Iris pigment epithelial cell (primary cell): ENCODE measurements at regions not wholly inside any gene's neighbourhood (a gene's known extent, or its start where the extent isn't known, plus 50 kb on each side); places are given as distances from the start of the nearest gene placed in this dataset.
"Not testable (repeated sequence)": the region's sequence is repeated elsewhere in the genome, so short reads cannot be mapped to it uniquely, and the experiment has no call there.

Experiments used
- DNase-seq: peaks from one replicate; pipeline ENCODE4 v3.0.0-alpha.2; 2011; ENCODE audit warnings: low read depth

DNA sequence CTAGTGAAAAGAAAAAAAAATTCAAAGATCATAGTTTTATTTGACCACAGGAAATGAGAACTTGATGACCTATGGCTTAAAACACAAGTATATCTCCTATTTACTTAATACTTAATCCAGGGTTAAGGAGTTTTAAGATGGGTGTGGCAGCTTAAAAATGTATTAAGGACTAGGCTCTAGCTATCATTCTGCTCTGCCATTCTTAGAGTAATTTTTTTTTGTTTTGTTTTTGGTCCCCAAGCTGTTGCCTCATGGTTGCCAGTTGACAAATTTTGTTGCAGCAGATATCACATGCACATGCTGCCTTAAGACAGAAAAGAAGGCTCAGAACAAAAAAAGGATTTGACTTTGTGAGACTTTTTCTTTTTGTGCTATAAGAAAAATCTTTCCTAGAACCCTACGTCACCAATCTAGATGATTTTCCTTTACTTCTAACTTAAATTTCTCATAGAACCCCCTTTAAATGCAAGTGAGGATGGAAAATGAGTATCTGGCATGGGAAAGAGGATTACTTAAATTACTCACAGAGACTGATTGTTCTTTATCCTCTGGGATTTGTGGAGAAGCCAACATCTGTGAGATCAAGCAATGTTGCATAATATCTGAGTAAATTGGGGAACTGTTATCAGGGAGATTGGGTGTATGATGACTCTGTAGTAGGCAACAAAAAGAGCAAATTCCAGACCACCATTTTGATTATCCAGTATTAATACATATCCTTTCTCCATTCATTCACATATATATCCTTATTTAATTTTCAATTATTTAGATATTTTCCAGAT, 364.7 kb upstream of the CD180 start:
- no peak for DNase-seq

- DNase-seq = no peak
Measured at GRCh38 chr5:67552773-67553172, 356.2 kb upstream of the CD180 start.

DNA sequence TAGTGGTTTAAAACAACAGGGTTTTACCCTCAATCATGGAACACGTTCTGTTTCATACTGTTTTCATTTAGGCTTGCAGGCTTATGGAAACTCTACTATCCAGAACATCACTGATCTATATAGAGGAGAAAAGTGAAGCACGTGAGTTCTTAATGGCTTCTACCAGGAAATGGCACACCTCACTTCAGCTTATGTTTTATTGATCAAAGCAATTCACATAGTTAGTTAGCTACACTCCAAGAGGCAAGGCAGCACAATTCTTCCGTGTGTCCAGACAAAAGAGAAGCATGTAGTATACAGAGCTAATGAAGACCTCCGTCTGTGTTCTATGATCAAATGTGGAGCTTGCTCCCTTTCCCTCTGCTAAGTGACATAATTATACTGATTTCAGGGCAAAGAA, 353.3 kb upstream of the CD180 start:
- DNase-seq = no peak

- no peak for DNase-seq
Measured at GRCh38 chr5:67549296-67549618, 352.7 kb upstream of the CD180 start.

GRCh38 chr5:67548520-67549295, 352.1 kb upstream of the CD180 start:
- DNase-seq = no peak

GRCh38 chr5:67547682-67548081, 351.1 kb upstream of the CD180 start:
- no peak for DNase-seq

DNA sequence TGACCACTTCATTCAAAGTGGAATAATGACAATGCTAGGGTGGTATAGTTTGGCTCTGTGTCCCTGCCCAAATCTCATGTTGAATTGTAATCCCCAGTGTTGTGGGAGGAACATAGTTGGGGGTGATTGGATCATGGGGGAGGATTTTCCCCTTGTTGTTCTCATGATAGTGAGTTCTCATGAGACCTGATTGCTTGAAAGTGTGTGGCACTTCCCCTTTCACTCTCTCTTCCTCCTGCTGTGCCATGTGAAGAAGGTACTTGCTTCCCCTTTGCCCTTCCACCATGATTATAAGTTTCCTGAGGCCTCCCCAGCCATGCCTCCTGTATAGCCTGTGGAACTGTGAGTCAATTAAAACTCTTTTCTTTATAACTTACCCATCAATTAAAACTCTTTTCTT, 348.3 kb upstream of the CD180 start:
- not testable (repeated sequence) for DNase-seq

DNA sequence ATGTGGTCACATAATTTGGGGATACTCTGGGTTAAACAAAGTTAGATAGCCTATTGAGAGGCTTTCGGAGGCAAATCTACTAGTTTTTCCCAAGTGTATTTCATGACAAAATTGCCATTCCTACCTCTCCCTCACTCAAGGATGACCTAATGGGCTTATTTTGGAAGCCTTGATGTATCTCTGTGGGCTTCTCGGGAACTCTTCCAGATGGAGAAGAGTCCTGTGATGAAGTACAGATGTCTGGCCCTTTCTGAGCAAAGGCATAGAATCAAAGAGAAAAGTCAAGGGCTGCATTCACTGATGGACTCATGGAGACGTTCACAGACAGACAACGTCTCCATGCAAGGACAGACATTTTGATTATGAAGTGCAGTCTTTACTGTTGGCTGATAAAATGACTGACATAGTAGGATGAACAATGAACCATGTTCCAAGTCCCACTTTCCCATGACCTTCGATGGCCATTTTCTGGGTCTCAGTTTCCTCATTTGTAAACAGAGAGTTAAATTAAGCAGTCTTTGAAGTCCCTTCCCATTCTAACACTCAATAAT, 347.2 kb upstream of the CD180 start:
- DNase-seq = no peak

GRCh38 chr5:67542479-67542878, 345.9 kb upstream of the CD180 start:
- DNase-seq = no peak

DNA sequence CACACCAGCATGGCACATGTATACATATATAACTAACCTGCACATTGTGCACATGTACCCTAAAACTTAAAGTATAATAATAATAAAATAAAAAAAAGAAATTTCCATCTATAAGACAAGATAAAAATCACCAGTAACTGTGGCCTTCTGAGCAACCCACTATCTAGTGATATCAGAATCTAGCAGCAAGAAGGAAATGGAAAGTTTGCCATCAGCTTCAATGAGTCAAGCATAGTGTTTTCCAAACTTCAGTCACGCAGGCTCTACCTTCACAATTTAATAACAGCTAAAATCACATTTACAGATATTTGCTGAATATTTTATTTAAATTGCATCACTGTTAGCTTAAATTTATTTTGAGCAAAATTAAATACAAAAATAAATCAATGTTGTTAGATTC, 345.3 kb upstream of the CD180 start:
- DNase-seq = no peak

GRCh38 chr5:67538855-67539506, 342.4 kb upstream of the CD180 start:
- no peak for DNase-seq

- no peak for DNase-seq
Measured at GRCh38 chr5:67537439-67538148, 341.0 kb upstream of the CD180 start.

DNA sequence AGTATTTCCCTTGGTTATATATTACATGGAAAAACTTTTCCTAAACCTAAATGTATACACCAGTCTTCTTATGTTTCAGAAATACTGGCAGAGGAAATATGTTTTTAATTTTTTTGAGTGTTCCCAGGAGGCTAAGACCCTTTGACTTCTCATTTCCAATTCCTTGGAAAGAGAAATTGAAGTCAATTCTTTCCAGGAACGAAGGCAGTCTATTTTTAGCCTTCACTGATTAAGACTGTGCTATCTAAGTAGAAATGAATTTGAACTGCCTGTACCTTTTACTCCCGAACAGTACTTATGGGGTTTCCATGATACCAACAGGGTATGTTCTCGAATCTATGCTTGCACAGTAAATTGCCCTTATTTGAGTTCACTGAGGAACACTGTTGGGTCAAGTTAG, 340.3 kb upstream of the CD180 start:
- DNase-seq = no peak

GRCh38 chr5:67530609-67531255, 334.1 kb upstream of the CD180 start:
- no peak for DNase-seq

GRCh38 chr5:67528953-67529352, 332.4 kb upstream of the CD180 start:
- DNase-seq = no peak

DNA sequence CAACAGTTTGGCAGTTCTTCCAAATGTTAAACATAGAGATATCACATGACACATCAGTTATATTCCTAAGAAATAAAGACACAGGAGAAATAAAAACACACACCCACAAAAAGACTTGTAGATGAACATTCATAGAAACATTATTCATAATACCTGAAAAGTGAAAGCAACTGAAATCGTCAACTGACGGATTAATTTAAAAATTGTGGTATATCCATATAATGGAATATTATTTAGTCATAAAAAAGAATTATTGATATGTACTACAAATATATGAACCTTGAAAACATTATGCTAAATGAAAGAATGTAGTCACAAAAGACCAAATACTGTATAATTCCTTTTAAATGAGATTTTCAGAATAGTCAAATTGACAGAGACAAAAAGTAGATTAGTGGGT, 330.2 kb upstream of the CD180 start:
- DNase-seq = no peak

DNA sequence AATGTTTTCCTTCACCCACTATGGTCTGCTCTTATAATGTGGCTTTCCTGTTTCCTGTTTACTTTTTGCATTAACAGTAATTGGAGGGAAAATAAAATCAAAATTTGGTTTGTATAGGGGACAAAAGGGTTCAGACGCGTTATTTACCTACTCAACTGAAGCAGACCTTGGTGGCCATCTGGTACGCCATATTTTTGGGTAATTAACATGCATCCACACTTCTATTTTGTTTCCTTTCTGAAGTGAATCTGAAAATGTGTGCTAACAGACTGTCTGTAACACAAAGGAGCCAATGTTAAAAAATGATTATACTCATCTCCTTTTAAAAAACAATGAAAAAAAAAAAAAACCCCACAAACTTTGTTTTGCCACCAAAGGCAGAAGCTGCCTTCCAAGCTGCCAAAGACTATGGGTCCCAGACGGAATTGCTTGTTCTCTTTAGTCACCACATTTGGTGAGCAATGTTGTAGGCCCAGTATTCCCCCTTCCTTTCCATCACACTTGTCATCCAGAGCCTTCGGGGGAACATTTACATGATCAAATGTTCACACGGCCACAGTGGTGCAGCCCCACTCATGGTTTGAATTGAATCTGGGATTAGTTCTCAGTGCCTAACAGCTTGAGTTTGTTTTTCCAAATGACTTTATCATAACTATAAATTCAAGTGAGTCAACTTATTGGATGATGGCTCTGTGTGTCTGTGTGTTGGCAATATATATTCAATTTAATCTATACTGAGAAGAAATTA, 323.7 kb upstream of the CD180 start:
- no peak for DNase-seq

GRCh38 chr5:67518227-67518626, 321.6 kb upstream of the CD180 start:
- DNase-seq = no peak

- peak; percentile 88 for DNase-seq
Measured at GRCh38 chr5:67516948-67517565, 320.5 kb upstream of the CD180 start.

GRCh38 chr5:67515762-67516161, 319.2 kb upstream of the CD180 start:
- no peak for DNase-seq
